NCI-H1930 (cell line): ENCODE measurements at regions not wholly inside any gene's neighbourhood (a gene's known extent, or its start where the extent isn't known, plus 50 kb on each side); places are given as distances from the start of the nearest gene placed in this dataset.
"Not testable (repeated sequence)": the region's sequence is repeated elsewhere in the genome, so short reads cannot be mapped to it uniquely, and the experiment has no call there.

Experiments
- DNase-seq, 2 experiments: peaks; one replicate each; lab custom pipeline; 2025; lab: John Stamatoyannopoulos, UW

DNA sequence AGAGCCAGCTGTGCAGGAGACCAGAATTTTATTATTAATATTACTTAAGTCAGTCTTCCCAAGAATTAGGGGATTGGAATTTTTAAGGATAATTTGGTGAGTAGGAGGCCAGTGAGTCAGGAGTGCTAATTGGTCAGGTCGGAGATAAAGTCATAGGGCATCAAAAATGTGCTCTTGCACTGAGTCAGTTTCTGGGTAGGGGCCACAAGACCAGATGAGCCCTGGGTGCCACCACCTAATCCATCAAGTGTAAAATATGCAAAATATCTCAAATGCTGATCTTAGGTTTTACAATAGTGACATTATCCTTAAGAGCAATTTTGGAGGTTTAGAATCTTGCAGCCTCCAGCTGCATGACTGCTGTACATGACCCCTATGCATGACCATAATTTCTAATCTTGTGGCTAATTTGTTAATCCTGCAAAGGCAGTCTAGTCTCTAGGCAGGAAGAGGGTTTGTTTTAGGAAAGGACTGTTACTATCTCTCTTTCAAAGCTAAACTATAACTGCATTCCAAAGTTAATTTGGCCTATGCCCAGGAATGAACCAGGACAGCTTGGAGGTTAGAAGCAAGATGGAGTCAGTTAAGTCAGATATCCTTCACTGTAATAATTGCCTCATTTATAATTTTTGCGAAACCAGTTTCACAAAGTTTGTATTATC, 215.9 kb downstream of the RNF152 start:
- DNase-seq, result no peak

DNA sequence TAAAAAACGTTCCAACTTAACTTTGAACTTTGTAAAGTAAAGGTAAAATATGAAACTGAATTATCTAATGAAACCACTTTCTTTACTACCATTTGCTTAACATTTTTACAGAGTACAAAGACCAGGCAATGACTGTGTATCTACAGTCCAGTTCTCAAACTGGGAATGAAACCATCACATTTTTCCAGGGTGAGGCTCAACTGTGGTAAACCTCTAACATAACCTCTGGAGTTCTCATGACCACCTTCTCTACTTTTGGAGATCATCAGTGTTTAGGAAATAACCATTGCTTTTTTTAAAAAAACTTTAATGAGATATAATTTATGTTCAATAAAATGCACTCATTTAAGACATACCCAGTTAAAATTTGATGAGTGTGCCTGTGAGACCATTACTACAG, 223.5 kb downstream of the RNF152 start:
- DNase-seq, result no peak

DNA sequence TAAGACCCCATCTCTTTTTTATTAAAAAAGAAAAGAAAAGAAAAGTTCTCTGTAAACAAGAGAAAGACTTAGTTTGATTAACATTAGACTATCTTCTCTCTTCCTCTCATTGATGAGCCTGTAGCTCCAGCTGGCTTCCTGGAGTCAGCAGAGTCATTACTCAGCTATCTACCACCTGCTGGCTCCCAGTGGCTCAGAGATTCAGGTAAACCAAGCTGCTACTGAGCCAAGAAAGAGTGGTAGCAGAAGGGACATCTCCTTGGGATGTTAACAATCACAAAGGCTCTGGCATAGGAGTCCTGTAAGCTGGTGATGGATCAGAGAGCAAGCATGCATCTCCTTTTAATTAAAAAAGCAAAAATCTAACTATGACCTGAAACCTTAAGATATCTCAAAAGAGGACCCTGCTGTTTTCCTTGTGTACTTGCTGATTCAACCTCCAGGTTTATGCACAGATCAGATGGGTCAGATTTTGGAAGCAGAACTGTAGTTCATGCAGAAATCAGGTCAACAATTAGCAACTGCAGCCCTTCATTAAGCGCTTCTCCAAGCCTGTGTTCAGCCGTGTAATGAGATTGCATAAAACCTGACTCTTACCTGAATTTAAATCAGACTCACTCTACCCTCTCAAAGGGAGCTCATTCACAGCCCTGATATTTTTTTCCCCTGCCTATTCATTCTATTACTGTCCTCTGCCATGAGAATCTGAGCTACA, 225.8 kb downstream of the RNF152 start:
- no peak for DNase-seq

DNA sequence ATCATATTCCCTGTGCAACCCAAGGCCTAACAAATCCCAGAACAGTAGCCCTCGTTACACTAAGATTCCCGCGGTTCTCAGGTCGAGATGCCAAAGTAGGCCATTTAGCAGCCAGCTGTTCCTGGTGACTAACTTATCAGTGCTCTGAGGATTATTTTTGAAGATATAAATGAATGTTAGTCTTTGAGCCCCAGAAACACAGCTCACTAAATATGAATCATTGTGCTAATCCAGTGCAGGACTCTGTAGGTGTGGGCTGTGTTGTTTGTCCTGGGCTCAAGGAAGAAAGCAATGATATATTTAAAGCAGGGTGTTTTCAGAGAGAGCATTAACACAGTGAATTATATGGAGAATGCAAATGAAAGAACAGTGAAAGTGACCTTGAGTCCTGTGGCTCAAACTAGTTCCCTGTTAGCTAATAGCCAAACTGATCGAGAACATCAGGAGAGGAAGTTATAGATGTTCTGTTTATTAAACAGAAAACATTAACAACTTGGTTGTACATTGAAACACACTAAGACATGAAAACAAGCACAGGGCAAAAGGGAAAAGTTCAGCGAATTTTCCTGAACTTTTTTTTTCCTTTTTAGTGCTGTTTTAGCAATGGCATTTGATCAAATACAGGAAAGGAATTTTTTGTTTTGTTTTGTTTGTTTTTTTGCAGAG, 228.3 kb downstream of the RNF152 start:
- DNase-seq, result no peak

DNA sequence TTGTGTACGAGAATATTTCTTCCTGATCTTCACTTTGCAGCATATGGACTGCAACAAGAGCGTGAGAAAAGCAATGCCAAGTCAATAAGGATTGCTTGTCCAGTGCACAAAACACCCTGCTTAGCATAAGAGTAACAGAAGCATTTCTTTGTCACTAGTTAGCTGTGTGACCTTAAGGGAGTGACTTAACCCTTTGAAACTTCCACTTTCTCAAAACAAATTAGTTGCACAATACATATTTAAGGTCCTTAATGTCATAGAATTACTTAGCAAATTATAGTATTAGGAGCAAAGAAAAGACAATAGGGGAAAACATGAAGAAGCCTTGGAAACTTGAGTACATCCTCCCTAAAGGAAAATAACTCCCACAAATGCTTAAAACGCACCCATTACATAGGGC, 230.1 kb downstream of the RNF152 start:
- DNase-seq, result no peak

DNA sequence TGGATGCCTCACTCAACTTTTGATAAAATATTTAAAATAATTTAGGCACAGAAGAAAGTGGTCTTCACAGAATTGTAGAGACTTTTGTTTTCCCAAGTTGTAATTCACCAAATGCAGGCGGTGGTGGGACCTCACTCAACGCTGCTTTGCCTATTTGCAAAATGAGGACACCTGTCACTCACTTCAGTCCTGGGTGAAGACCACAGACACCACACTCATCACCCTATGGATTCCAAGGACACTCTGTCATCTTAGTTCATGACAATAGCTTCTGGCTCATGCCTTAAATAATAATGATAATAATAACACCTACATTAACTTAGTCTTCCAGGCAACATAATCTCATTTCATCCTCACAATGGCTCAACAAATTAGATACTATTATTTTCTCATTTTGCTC, 234.4 kb downstream of the RNF152 start:
- DNase-seq, result no peak

DNA sequence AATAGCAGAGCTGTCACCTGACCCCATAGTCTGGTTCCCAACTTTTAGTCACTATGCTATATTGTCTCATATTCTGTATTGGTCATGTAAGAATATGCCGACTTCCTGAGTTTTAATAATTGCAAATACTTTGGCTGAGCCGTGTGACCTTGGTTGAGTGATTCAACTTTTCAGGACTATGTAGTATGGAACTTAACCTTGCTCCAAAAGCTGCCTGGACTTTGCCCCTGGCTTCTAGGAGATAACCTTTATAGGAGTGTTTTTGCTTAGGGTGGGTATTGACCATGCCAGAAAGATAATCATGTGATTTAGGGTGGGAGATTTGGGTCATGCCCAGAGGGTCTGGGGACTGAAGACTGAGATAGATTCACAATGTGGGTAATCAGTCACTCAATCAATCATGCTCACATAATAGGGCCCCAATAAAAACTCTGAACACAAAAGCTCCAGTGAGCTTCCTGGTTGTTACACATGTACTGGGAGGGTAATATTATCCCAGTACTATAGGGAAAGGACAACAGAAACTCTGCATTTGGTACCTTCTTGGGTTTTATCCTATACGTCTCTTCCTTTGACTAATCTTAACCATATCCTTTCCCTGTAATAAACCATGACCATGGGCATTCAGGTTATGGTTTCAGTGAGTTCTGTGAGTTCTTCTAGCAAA, 235.6 kb downstream of the RNF152 start:
- DNase-seq, result no peak

DNA sequence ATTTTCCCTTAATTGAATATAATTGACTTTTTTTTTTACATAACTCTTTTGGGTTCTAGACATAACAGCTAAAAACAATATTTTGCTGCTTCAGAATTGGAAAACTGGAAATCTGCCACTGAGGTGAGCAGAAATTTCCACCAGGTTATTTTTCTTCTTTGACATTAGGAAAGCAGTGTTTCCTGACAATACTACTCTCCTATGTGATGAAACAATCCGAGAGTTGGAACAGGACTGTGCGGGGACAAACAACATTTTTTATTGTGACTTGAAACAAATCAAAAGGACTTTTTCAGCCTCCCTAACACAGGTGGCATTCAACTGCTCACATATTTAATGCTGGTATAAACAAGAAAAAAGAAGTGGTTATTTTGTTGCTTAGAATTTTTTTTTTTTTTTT, 237.2 kb downstream of the RNF152 start:
- no peak for DNase-seq

DNA sequence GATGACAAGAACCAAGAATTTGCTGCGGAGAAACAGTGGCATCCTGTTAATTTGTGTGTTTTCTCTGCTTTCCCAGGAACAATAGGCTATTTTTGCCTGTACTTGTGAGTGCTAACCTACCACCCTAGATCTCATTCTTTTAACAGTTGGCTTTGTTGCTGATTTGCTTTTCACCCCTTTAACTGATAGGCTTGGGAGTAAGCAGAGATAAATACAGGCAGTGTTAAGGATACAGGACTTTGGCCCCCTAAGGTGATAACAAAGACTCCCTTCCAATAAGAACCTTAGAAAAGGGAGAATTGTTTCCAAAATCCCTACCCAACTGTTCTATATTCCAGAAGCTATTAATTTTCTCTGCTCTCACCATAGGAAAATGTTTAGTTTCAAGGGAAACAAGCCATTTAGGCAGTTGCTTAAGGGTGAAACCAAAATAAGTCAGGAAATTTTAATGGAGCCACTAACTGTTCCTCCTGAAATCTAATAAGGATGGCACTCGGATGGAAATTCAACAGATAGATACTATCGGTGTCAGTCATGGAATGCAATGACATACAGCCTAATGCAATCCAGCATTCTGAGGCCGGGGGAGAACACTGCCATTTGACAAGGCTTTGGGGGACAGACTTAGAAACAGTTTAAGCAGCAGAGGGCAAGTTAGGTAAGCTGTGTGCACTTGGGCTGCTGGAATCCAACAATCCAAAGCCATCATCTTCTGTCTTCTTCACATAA, 238.8 kb downstream of the RNF152 start:
- DNase-seq, result no peak

DNA sequence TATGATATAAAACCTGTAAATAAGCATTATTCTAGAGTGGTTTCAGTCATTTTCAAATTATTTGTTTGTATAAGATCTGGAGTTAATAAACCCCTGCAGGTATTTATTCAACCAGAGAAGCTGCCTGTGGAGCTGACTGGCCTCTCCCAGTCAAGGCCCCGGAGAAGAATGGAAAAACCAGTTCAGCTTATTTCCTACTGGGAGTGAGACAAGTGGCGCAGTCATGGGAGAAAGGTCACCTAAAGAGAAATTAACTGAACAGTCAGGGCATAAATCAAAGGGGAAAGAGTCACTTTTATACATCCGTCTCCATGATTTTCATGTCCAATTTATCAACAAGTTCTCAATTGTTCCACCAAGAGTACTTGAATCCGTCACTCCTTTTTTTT, 240.9 kb downstream of the RNF152 start:
- DNase-seq, result no peak

DNA sequence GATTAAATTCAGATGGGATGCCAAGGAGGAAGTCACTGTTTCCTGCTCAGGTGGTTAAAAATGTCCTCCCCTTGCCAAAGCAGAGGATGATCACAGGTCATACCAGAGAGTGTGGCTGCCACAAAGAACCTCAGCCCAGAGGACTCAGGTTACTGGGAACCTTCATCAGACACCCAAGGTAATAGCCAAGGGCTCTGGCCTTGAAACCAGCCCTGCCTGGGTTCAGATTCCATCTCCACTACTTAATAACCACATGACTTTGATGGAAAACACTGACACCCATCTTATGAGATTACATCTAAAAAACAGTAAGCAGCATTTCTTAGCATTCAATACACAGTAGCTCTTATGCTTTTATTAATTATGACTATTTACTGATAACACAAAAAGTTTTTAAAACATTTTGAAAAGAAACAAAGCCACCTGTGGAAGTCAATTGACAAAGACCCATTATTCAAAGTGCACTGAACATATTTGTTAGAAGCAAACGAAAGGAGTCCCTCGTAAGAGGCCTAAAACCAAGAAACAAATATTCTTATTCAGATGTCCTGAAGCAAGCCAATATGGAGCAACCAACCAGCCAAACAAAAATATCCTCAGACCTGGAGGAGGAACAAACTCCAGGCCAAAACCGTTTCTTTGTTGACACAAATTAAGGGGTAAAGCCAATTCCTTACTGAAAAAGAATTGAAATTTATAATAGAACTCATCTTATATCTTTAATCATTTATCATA, 241.5 kb downstream of the RNF152 start:
- no peak for DNase-seq

DNA sequence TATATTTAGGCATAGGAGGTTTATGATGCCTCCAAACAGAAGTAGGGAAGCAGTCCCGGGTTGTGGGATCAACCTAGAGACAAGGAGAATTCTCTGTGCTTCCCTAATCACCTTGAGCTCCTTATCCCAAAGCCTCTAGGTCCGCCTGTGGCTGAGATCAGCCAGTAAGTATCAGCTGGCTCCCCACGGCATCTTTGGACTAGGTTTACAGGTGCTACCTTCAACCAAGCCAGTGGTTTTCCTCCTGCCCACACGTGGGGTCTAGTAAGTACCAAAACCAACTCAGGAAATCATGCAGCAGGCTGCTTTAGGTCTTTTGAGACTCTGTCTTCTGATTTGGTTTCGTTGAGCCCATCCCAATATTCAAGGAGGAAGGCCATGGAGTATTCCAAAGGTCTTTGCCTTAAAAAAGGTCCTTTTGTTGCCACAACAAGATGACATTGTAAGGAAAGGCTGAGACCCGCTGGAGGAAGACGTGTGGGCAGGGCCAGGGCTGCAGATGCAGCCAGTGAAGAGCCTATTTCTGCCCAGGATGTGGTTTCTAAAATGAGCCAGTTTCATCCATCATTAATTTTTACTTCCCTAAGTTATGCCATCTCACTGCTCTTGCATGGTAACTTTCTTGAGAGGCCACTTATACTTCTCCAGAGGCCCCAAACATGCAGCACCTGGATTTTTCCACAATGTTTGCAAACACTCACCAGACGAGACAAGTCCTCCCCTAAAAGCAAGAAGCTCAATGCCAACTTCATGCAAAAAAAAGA, 248.7 kb downstream of the RNF152 start:
- no peak for DNase-seq

DNA sequence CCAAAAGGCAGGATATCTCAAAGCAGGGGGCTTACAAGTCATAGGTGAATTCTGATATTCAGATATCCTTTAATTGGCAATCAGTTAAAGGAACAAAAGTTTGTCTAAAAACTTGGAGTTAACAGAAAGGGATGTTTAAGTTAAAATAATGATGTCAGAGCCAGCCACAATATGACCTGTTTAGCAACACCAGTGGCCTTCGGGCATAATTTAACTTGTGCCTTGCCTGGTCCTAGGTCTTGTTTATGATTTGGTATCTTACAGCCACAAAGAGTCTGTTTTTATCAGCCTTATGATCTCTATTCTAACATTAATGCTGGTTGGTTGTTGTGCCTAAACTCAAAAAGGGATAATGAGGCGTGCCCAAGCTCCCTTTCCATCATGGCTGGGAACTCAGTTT, 252.9 kb downstream of the RNF152 start:
- no peak for DNase-seq

DNA sequence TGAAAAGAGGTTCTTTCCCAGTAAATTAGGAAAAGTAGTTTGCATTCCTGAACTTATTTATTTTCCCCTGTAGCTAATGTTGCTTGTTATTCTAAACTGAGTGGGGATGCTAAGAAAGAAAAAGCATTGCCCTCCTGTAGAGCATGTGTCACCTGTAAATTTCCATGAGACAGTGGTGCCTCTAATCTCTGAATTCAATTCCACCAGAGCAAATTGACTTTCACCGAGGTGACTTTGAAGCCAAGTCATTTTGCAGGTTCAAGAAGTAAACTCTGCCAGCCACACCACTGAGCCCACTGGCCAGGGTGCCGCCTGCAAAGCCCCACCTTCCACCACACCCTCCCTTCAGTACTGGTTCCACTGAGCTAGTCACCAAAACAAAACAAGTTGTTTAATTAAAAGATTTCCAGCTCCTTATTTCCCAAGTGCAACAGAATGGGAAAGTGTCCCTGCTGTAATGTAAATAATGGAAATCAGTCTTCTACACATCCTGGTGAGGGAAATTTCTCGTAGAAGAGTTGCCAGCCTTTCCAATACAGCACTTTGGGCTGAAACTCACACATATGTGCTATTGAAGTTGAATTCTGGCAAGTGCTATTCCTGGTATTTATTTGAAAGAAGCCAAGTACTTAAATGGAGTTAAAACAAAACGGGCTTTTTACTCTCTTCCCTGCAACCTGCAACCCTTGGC, 254.8 kb downstream of the RNF152 start:
- DNase-seq, result no peak

DNA sequence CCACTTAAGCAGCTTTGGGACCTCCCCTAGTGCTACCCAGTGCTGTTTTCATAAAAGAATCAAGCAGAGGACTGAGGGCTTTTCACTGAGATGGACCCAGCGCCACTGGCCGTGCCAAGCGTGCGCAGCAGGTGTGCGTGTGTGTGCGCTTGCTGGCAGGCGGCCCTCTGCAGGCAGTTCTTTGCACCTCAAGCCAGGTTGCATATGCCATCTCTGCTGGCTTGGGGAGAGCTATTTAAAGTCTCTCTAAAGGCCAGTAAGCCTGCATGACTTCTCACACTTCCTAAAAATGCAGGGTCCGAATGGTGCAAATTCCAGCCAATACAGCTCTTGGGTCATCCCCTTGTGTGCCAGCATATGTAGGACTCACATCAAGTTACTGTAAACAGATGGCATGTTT, 255.5 kb downstream of the RNF152 start:
- no peak for DNase-seq

DNA sequence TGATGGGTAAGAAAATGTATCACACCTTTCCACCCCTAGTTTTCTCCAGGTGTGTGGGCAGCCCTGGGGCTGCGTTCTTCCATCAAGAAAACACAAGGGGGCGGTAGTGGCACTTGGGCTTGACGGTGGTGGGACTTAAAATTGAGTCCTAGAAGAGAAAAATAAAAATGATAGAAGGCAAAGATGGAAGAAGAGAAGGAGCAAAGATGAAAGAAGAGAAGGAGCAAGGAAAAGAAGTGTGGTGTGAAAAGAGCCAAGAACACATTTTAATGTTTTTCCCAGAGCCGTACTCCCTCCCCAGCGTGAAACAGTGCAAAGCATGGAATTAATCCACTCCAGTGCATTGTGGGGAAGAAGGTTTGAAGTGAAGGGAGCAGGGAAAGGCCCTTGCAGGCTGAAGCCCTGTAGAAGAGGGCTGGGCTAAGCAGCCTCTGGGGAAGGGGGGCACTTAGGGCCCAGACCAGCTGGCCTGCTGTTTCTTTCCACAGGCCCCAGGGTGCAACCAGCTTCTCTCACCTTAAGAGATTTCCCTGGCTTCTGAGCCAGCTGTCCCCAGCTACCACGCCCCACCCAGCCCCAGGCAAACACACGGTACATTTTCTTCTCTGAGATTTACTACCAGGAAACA, 256.8 kb downstream of the RNF152 start:
- peak; percentile 36 to 43 for DNase-seq

DNA sequence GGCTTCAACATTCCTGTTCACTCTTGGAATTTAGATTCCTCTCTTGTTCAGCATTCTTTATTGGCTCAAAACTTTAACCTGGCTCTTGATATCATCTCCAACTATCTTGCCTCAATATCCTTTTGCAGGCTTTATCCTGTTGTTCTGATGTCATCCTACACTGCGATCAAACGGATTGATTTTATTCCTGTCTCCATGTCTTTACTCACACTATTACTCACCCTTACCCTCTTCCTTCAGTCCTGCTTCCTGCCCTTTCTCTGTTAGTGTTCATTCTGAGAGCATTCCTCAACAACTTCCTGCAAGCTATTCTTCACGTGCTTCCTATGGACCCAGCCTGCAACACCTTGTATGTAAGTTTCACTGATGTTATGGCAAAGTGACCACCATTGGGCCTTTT, 264.7 kb downstream of the RNF152 start:
- no peak for DNase-seq

DNA sequence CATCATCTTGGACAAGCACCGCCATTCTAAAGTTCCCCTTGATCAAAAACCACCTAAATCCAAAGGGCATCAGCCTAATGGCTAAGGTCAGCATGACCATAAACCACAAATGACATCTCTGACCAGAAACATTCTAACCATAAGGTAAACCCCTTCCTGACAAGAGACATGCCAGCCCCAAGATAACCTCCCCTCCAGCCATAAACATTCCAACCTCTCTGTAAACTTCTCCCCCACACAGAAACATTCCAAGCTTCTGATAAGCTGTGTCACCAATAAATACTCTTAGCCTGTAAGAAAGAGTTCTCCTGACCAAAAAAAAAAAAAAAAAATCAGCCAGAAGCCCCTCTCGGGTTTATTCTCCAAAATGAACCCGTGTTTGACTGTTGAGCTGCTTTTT, 268.2 kb downstream of the RNF152 start:
- not testable (repeated sequence) for DNase-seq

DNA sequence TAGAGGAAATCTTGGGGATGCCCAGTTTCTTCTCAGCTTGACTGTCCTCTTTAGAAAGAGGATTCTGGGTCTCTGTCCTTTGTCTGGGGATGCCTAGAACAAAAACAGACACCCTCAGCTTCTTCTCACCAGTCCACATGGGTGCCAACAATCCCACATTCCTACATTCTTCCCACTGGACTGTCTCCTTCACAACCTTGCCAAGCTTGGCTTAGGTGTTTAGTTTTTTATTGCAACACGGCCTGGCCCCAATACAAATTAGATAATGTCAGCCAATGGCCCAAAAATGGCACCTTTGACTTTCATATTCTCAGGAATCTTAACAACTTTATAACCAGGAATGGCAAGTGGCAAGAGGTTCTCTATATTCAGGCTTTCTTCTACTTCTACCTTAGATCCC, 273.0 kb downstream of the RNF152 start:
- DNase-seq, result no peak

DNA sequence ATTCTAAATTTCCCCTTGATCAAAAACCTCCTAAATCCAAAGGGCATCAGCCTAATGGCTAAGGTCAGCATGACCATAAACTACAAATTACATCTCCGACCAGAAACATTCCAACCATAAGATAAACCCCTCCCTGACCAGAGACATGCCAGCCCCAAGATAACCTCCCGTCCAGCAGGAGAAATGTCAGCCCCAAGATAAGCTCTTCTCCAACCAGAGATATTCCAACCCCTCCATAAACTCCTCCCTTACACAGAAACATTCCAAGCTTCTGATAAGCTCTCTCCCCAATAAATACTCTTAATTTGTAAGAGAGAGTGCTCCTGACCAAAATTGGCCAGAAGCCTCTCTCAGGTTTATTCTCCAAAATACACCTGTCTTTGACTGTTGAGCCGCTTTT, 274.0 kb downstream of the RNF152 start:
- no peak for DNase-seq
